ENCODE measurements at regions not wholly inside any gene's neighbourhood (a gene's known extent, or its start where the extent isn't known, plus 50 kb on each side); places are given as distances from the start of the nearest gene placed in this dataset.

DNA sequence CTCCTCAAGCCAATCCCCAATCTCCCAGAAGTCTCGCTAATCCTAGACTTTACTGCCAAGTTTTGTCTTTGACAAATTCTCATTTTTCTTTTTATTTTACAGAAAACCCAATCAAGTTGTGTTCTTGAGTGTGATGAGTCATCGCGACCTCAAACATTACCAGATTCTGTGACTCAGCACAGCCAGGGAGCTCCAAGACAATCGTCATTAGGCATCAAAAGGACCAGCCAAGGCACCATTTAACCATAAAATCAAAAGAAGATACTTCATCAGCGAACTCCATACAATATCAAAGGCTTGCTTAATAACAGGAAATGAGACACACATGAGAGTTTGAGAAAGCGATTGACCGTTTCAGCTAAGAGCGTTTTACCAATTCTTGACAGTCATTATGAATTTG is 146.2 kb upstream of the AGAP1 start:
- H3K4me1 ChIP-seq (ENCODE audit: insufficient read depth) = no peaks in the 10 kb centered on the region
- 74% methylated on average over 8 of the region's 8 CpGs for WGBS (ENCODE audit: low lambda C conversion rate, missing lambda C conversion rate)
- no peak for DNase-seq (ENCODE audit: low spot score)
- H3K27me3 ChIP-seq = no peaks in the 10 kb centered on the region
- no peaks in the 10 kb centered on the region for H4K20me1 ChIP-seq (ENCODE audit: insufficient read depth, poor library complexity, severe bottlenecking)
- H3K79me2 ChIP-seq = no peaks in the 10 kb centered on the region
- no peak overlapping the region for H3K27ac ChIP-seq
- H3K36me3 ChIP-seq (replicated peaks; ENCODE audit: insufficient read depth, low read depth) = no peaks in the 10 kb centered on the region
- no peak overlapping the region for H2AFZ ChIP-seq
- H3K4me2 ChIP-seq = no peak overlapping the region
- no peaks in the 10 kb centered on the region for H3K9me3 ChIP-seq (ENCODE audit: low read depth)
- no peak overlapping the region for H3K4me3 ChIP-seq
- H3K9me2 ChIP-seq (replicated peaks; ENCODE audit: insufficient read depth) = no peaks in the 10 kb centered on the region
- TF ChIP-seq CTCF (IDR thresholded peaks at IDR 0.05; ENCODE audit: poor library complexity) (no peak), EZH2phosphoT487 (IDR thresholded peaks at IDR 0.05; ENCODE audit: low read depth, severe bottlenecking, unreplicated experiment) (no peak), EZH2 (IDR thresholded peaks at IDR 0.05; ENCODE audit: borderline replicate concordance) (no peak)

- no peak overlapping the region for H2AFZ ChIP-seq
- H3K4me2 ChIP-seq = no peak overlapping the region
- no peaks in the 10 kb centered on the region for H3K27me3 ChIP-seq
- no peaks in the 10 kb centered on the region for H4K20me1 ChIP-seq (ENCODE audit: insufficient read depth, poor library complexity, severe bottlenecking)
- H3K79me2 ChIP-seq = no peaks in the 10 kb centered on the region
- H3K9me3 ChIP-seq (ENCODE audit: low read depth) = no peaks in the 10 kb centered on the region
- TF ChIP-seq EZH2 (IDR thresholded peaks at IDR 0.05; ENCODE audit: borderline replicate concordance) (no peak), EZH2phosphoT487 (IDR thresholded peaks at IDR 0.05; ENCODE audit: low read depth, severe bottlenecking, unreplicated experiment) (no peak), CTCF (IDR thresholded peaks at IDR 0.05; ENCODE audit: poor library complexity) (no peak)
- no peaks in the 10 kb centered on the region for H3K9me2 ChIP-seq (replicated peaks; ENCODE audit: insufficient read depth)
- 90% methylated on average over 8 of the region's 8 CpGs for WGBS (ENCODE audit: low lambda C conversion rate, missing lambda C conversion rate)
- H3K27ac ChIP-seq = no peak overlapping the region
- H3K4me3 ChIP-seq = no peak overlapping the region
- no peak for DNase-seq (ENCODE audit: low spot score)
- H3K4me1 ChIP-seq (ENCODE audit: insufficient read depth) = no peaks in the 10 kb centered on the region
- H3K36me3 ChIP-seq (replicated peaks; ENCODE audit: insufficient read depth, low read depth) = no peaks in the 10 kb centered on the region
These were observed 145.5 kb upstream of the AGAP1 start for GRCh38 chr2:235348329-235348728.

DNA sequence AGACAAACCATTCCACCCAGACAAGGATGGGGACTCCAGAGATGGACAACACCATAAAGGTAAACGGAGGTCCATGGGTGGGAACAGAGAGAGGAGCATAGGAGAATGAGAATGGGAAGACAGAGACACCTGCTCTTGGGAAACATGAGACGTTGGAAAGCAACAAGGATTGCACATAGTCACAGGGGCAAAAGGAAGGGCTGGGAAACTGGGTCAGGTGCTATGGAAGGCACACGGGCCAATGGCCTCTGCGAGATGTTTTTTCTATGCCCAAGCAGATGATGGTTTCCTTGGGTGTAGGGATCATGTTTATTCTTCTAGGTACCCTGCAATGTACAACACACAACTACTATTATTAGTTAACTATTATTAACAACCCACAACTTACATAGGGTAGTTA is 143.6 kb upstream of the AGAP1 start:
- DNase-seq (ENCODE audit: low spot score) = no peak
- no peak overlapping the region for H3K27ac ChIP-seq
- TF ChIP-seq CTCF (IDR thresholded peaks at IDR 0.05; ENCODE audit: poor library complexity) = no peak
- TF ChIP-seq EZH2phosphoT487 (IDR thresholded peaks at IDR 0.05; ENCODE audit: low read depth, severe bottlenecking, unreplicated experiment) = no peak
- TF ChIP-seq EZH2 (IDR thresholded peaks at IDR 0.05; ENCODE audit: borderline replicate concordance) = no peak

GRCh38 chr2:235352541-235352940 is 141.3 kb upstream of the AGAP1 start:
- Histone ChIP-seq H3K27me3 (no peaks in the 10 kb centered on the region), H3K4me1 (ENCODE audit: insufficient read depth) (no peaks in the 10 kb centered on the region), H3K9me2 (replicated peaks; ENCODE audit: insufficient read depth) (no peaks in the 10 kb centered on the region), H2AFZ (no peak overlapping the region), H3K4me3 (no peak overlapping the region), H3K79me2 (no peaks in the 10 kb centered on the region), H3K27ac (no peak overlapping the region), H3K36me3 (replicated peaks; ENCODE audit: insufficient read depth, low read depth) (no peaks in the 10 kb centered on the region), H3K9me3 (ENCODE audit: low read depth) (no peaks in the 10 kb centered on the region), H3K4me2 (no peak overlapping the region), H4K20me1 (ENCODE audit: insufficient read depth, poor library complexity, severe bottlenecking) (no peaks in the 10 kb centered on the region)
- WGBS (ENCODE audit: low lambda C conversion rate, missing lambda C conversion rate) = 85% methylated on average over 4 of the region's 4 CpGs
- no peak for DNase-seq (ENCODE audit: low spot score)
- no peak for TF ChIP-seq EZH2phosphoT487 (IDR thresholded peaks at IDR 0.05; ENCODE audit: low read depth, severe bottlenecking, unreplicated experiment)
- no peak for TF ChIP-seq EZH2 (IDR thresholded peaks at IDR 0.05; ENCODE audit: borderline replicate concordance)
- no peak for TF ChIP-seq CTCF (IDR thresholded peaks at IDR 0.05; ENCODE audit: poor library complexity)

More for the DNA sequence above, 143.6 kb upstream of the AGAP1 start:
- Histone ChIP-seq H3K79me2 (no peaks in the 10 kb centered on the region), H3K4me1 (ENCODE audit: insufficient read depth) (no peaks in the 10 kb centered on the region), H3K9me2 (replicated peaks; ENCODE audit: insufficient read depth) (no peaks in the 10 kb centered on the region), H3K27me3 (no peaks in the 10 kb centered on the region), H3K36me3 (replicated peaks; ENCODE audit: insufficient read depth, low read depth) (no peaks in the 10 kb centered on the region), H2AFZ (no peak overlapping the region), H4K20me1 (ENCODE audit: insufficient read depth, poor library complexity, severe bottlenecking) (no peaks in the 10 kb centered on the region), H3K4me2 (no peak overlapping the region), H3K9me3 (ENCODE audit: low read depth) (no peaks in the 10 kb centered on the region), H3K4me3 (no peak overlapping the region)
- 91% methylated on average over 4 of the region's 4 CpGs for WGBS (ENCODE audit: low lambda C conversion rate, missing lambda C conversion rate)

All from hepatocyte (in vitro differentiated cells).